ENCODE measurements at regions not wholly inside any gene's neighbourhood (a gene's known extent, or its start where the extent isn't known, plus 50 kb on each side); places are given as distances from the start of the nearest gene placed in this dataset.

- no peak overlapping the region for H3K4me3 ChIP-seq (ENCODE audit: low read length in 2 of 2)
- no peaks in the 10 kb centered on the region for H3K9me3 ChIP-seq (ENCODE audit: control insufficient read depth in 2 of 2, low read length in 2 of 2)
- peaks cover 2% of the 10 kb centered on the region for H3K4me1 ChIP-seq (ENCODE audit: control insufficient read depth, insufficient read depth, low read length)
- no peaks in the 10 kb centered on the region for H3K36me3 ChIP-seq (ENCODE audit: control insufficient read depth in 2 of 2, insufficient read depth in 2 of 2, low read length in 2 of 2)
- no peaks in the 10 kb centered on the region for H3K27me3 ChIP-seq (ENCODE audit: control insufficient read depth in 1 of 2, insufficient read depth in 2 of 2, low read length in 2 of 2)
- no peak overlapping the region for H3K9ac ChIP-seq (ENCODE audit: low read length in 2 of 2)
- H3K27ac ChIP-seq (ENCODE audit: low read length), result no peak overlapping the region
Measured at GRCh38 chr7:32251659-32252058, 181.5 kb upstream of the PDE1C start.

- Histone ChIP-seq H3K27me3 (ENCODE audit: control insufficient read depth in 1 of 2, insufficient read depth in 2 of 2, low read length in 2 of 2) (no peaks in the 10 kb centered on the region), H3K9ac (ENCODE audit: low read length in 2 of 2) (no peak overlapping the region), H3K4me3 (ENCODE audit: low read length in 2 of 2) (no peak overlapping the region), H3K36me3 (ENCODE audit: control insufficient read depth in 2 of 2, insufficient read depth in 2 of 2, low read length in 2 of 2) (no peaks in the 10 kb centered on the region), H3K9me3 (ENCODE audit: control insufficient read depth in 2 of 2, low read length in 2 of 2) (no peaks in the 10 kb centered on the region), H3K27ac (ENCODE audit: low read length) (no peak overlapping the region), H3K4me1 (ENCODE audit: control insufficient read depth, insufficient read depth, low read length) (peaks cover 2% of the 10 kb centered on the region)
Measured at GRCh38 chr7:32250471-32251260, 180.5 kb upstream of the PDE1C start.

GRCh38 chr7:32250003-32250402 lies 179.8 kb upstream of the PDE1C start:
- Histone ChIP-seq H3K9me3 (ENCODE audit: control insufficient read depth in 2 of 2, low read length in 2 of 2) (no peaks in the 10 kb centered on the region), H3K27ac (ENCODE audit: low read length) (no peak overlapping the region), H3K4me3 (ENCODE audit: low read length in 2 of 2) (no peak overlapping the region), H3K4me1 (ENCODE audit: control insufficient read depth, insufficient read depth, low read length) (peaks cover 2% of the 10 kb centered on the region), H3K9ac (ENCODE audit: low read length in 2 of 2) (no peak overlapping the region), H3K27me3 (ENCODE audit: control insufficient read depth in 1 of 2, insufficient read depth in 2 of 2, low read length in 2 of 2) (no peaks in the 10 kb centered on the region), H3K36me3 (ENCODE audit: control insufficient read depth in 2 of 2, insufficient read depth in 2 of 2, low read length in 2 of 2) (no peaks in the 10 kb centered on the region)

GRCh38 chr7:32248522-32248921 lies 178.3 kb upstream of the PDE1C start:
- Histone ChIP-seq H3K4me1 (ENCODE audit: control insufficient read depth, insufficient read depth, low read length) (no peaks in the 10 kb centered on the region), H3K9ac (ENCODE audit: low read length in 2 of 2) (no peak overlapping the region), H3K27ac (ENCODE audit: low read length) (no peak overlapping the region), H3K4me3 (ENCODE audit: low read length in 2 of 2) (no peak overlapping the region), H3K27me3 (ENCODE audit: control insufficient read depth in 1 of 2, insufficient read depth in 2 of 2, low read length in 2 of 2) (no peaks in the 10 kb centered on the region), H3K36me3 (ENCODE audit: control insufficient read depth in 2 of 2, insufficient read depth in 2 of 2, low read length in 2 of 2) (no peaks in the 10 kb centered on the region), H3K9me3 (ENCODE audit: control insufficient read depth in 2 of 2, low read length in 2 of 2) (no peaks in the 10 kb centered on the region)

GRCh38 chr7:32244806-32245345 lies 174.7 kb upstream of the PDE1C start:
- H3K9ac ChIP-seq (ENCODE audit: low read length in 2 of 2), result no peak overlapping the region
- H3K36me3 ChIP-seq (ENCODE audit: control insufficient read depth in 2 of 2, insufficient read depth in 2 of 2, low read length in 2 of 2), result no peaks in the 10 kb centered on the region
- H3K27ac ChIP-seq (ENCODE audit: low read length), result no peak overlapping the region
- H3K27me3 ChIP-seq (ENCODE audit: control insufficient read depth in 1 of 2, insufficient read depth in 2 of 2, low read length in 2 of 2), result no peaks in the 10 kb centered on the region
- no peaks in the 10 kb centered on the region for H3K9me3 ChIP-seq (ENCODE audit: control insufficient read depth in 2 of 2, low read length in 2 of 2)
- H3K4me1 ChIP-seq (ENCODE audit: control insufficient read depth, insufficient read depth, low read length), result no peaks in the 10 kb centered on the region
- H3K4me3 ChIP-seq (ENCODE audit: low read length in 2 of 2), result no peak overlapping the region

- Histone ChIP-seq H3K4me1 (ENCODE audit: control insufficient read depth, insufficient read depth, low read length) (no peaks in the 10 kb centered on the region), H3K27ac (ENCODE audit: low read length) (no peak overlapping the region), H3K36me3 (ENCODE audit: control insufficient read depth in 2 of 2, insufficient read depth in 2 of 2, low read length in 2 of 2) (no peaks in the 10 kb centered on the region), H3K27me3 (ENCODE audit: control insufficient read depth in 1 of 2, insufficient read depth in 2 of 2, low read length in 2 of 2) (no peaks in the 10 kb centered on the region), H3K9ac (ENCODE audit: low read length in 2 of 2) (no peak overlapping the region), H3K4me3 (ENCODE audit: low read length in 2 of 2) (no peak overlapping the region), H3K9me3 (ENCODE audit: control insufficient read depth in 2 of 2, low read length in 2 of 2) (no peaks in the 10 kb centered on the region)
Measured at GRCh38 chr7:32243687-32244290, 173.6 kb upstream of the PDE1C start.

- H3K9me3 ChIP-seq (ENCODE audit: control insufficient read depth in 2 of 2, low read length in 2 of 2), result no peaks in the 10 kb centered on the region
- H3K27me3 ChIP-seq (ENCODE audit: control insufficient read depth in 1 of 2, insufficient read depth in 2 of 2, low read length in 2 of 2), result no peaks in the 10 kb centered on the region
- H3K27ac ChIP-seq (ENCODE audit: low read length), result no peak overlapping the region
Measured at GRCh38 chr7:32242436-32242835, 172.2 kb upstream of the PDE1C start.

GRCh38 chr7:32241636-32242035 lies 171.4 kb upstream of the PDE1C start:
- H3K4me1 ChIP-seq (ENCODE audit: control insufficient read depth, insufficient read depth, low read length), result no peaks in the 10 kb centered on the region
- H3K36me3 ChIP-seq (ENCODE audit: control insufficient read depth in 2 of 2, insufficient read depth in 2 of 2, low read length in 2 of 2), result no peaks in the 10 kb centered on the region
- H3K27ac ChIP-seq (ENCODE audit: low read length), result no peak overlapping the region
- H3K9me3 ChIP-seq (ENCODE audit: control insufficient read depth in 2 of 2, low read length in 2 of 2), result no peaks in the 10 kb centered on the region
- H3K9ac ChIP-seq (ENCODE audit: low read length in 2 of 2), result no peak overlapping the region
- H3K27me3 ChIP-seq (ENCODE audit: control insufficient read depth in 1 of 2, insufficient read depth in 2 of 2, low read length in 2 of 2), result no peaks in the 10 kb centered on the region
- no peak overlapping the region for H3K4me3 ChIP-seq (ENCODE audit: low read length in 2 of 2)

More at GRCh38 chr7:32242436-32242835, 172.2 kb upstream of the PDE1C start:
- Histone ChIP-seq H3K36me3 (ENCODE audit: control insufficient read depth in 2 of 2, insufficient read depth in 2 of 2, low read length in 2 of 2) (no peaks in the 10 kb centered on the region), H3K4me3 (ENCODE audit: low read length in 2 of 2) (no peak overlapping the region), H3K9ac (ENCODE audit: low read length in 2 of 2) (no peak overlapping the region), H3K4me1 (ENCODE audit: control insufficient read depth, insufficient read depth, low read length) (no peaks in the 10 kb centered on the region)

GRCh38 chr7:32239764-32240163 lies 169.6 kb upstream of the PDE1C start:
- Histone ChIP-seq H3K9me3 (ENCODE audit: control insufficient read depth in 2 of 2, low read length in 2 of 2) (no peaks in the 10 kb centered on the region), H3K4me1 (ENCODE audit: control insufficient read depth, insufficient read depth, low read length) (no peaks in the 10 kb centered on the region), H3K4me3 (ENCODE audit: low read length in 2 of 2) (no peak overlapping the region), H3K27me3 (ENCODE audit: control insufficient read depth in 1 of 2, insufficient read depth in 2 of 2, low read length in 2 of 2) (no peaks in the 10 kb centered on the region), H3K27ac (ENCODE audit: low read length) (no peak overlapping the region), H3K9ac (ENCODE audit: low read length in 2 of 2) (no peak overlapping the region), H3K36me3 (ENCODE audit: control insufficient read depth in 2 of 2, insufficient read depth in 2 of 2, low read length in 2 of 2) (no peaks in the 10 kb centered on the region)

GRCh38 chr7:32228601-32229000 lies 158.4 kb upstream of the PDE1C start:
- no peaks in the 10 kb centered on the region for H3K36me3 ChIP-seq (ENCODE audit: control insufficient read depth in 2 of 2, insufficient read depth in 2 of 2, low read length in 2 of 2)
- peaks cover 3 to 5% of the 10 kb centered on the region in 2 donors for H3K9me3 ChIP-seq (ENCODE audit: control insufficient read depth in 2 of 2, low read length in 2 of 2)
- H3K9ac ChIP-seq (ENCODE audit: low read length in 2 of 2), result no peak overlapping the region
- no peak overlapping the region for H3K27ac ChIP-seq (ENCODE audit: low read length)
- peaks cover 0 to 2% of the 10 kb centered on the region in 2 donors for H3K27me3 ChIP-seq (ENCODE audit: control insufficient read depth in 1 of 2, insufficient read depth in 2 of 2, low read length in 2 of 2)
- no peak overlapping the region for H3K4me3 ChIP-seq (ENCODE audit: low read length in 2 of 2)
- no peaks in the 10 kb centered on the region for H3K4me1 ChIP-seq (ENCODE audit: control insufficient read depth, insufficient read depth, low read length)

GRCh38 chr7:32227746-32228145 lies 157.5 kb upstream of the PDE1C start:
- Histone ChIP-seq H3K36me3 (ENCODE audit: control insufficient read depth in 2 of 2, insufficient read depth in 2 of 2, low read length in 2 of 2) (no peaks in the 10 kb centered on the region), H3K27me3 (ENCODE audit: control insufficient read depth in 1 of 2, insufficient read depth in 2 of 2, low read length in 2 of 2) (peaks cover 0 to 2% of the 10 kb centered on the region in 2 donors), H3K4me3 (ENCODE audit: low read length in 2 of 2) (no peak overlapping the region), H3K27ac (ENCODE audit: low read length) (no peak overlapping the region), H3K4me1 (ENCODE audit: control insufficient read depth, insufficient read depth, low read length) (no peaks in the 10 kb centered on the region), H3K9ac (ENCODE audit: low read length in 2 of 2) (no peak overlapping the region), H3K9me3 (ENCODE audit: control insufficient read depth in 2 of 2, low read length in 2 of 2) (peaks cover 3 to 5% of the 10 kb centered on the region in 2 donors)
